Esophagus (tissue), 2 donors: ENCODE measurements at regions not wholly inside any gene's neighbourhood (a gene's known extent, or its start where the extent isn't known, plus 50 kb on each side); places are given as distances from the start of the nearest gene placed in this dataset.

Source experiments
- H3K27ac ChIP-seq, 2 donors: one replicate each; pipeline ENCODE4 v1.5.1; 2013; ENCODE audit warnings: low read depth in 2 of 2, mild to moderate bottlenecking in 2 of 2, inconsistent platforms in 1 of 2, low read length in 1 of 2, moderate library complexity in 1 of 2
- H3K27me3 ChIP-seq, 2 donors: one replicate each; pipeline ENCODE4 v1.6.1; 2013; ENCODE audit warnings: low read length in 2 of 2, control low read depth in 1 of 2, mild to moderate bottlenecking in 1 of 2; ENCODE audit not compliant: insufficient read depth in 2 of 2, control insufficient read depth in 1 of 2
- H3K36me3 ChIP-seq, 2 donors: one replicate each; pipeline ENCODE4 v1.6.1; 2013; ENCODE audit warnings: low read length in 1 of 2; ENCODE audit not compliant: control insufficient read depth in 2 of 2, insufficient read depth in 2 of 2
- H3K4me1 ChIP-seq, 2 donors: one replicate each; pipeline ENCODE4 v1.6.1; 2013; ENCODE audit warnings: low read length in 1 of 2; ENCODE audit not compliant: control insufficient read depth in 2 of 2, insufficient read depth in 2 of 2
- H3K4me3 ChIP-seq, 2 donors: one replicate each; pipeline ENCODE4 v1.5.1; 2013; ENCODE audit warnings: low read length in 2 of 2, mild to moderate bottlenecking in 2 of 2, low read depth in 1 of 2, moderate library complexity in 1 of 2
- H3K9me3 ChIP-seq, 2 donors: one replicate each; pipeline ENCODE4 v1.6.1; 2013; ENCODE audit warnings: mild to moderate bottlenecking in 2 of 2, low read depth in 1 of 2, low read length in 1 of 2, moderate library complexity in 1 of 2; ENCODE audit not compliant: control insufficient read depth in 2 of 2, insufficient read depth in 1 of 2
- WGBS, 2 donors: extraction: QIAGEN DNeasy Blood & Tissue Kit; methylation state at CpG; one replicate each; pipeline ENCODE4 v1.1.7; 2013; 5-methylcytosine and 5-hydroxymethylcytosine counted together
- donor health status: healthy with polysubstance abuse.
- donor health status: Bipolar disorder and iron deficiency.

GRCh38 chr19:28155265-28155664 is 1057.7 kb downstream of the UQCRFS1 start:
- WGBS, 2 donors = 87 to 95% methylated on average over 1 of the region's 1 CpG

DNA sequence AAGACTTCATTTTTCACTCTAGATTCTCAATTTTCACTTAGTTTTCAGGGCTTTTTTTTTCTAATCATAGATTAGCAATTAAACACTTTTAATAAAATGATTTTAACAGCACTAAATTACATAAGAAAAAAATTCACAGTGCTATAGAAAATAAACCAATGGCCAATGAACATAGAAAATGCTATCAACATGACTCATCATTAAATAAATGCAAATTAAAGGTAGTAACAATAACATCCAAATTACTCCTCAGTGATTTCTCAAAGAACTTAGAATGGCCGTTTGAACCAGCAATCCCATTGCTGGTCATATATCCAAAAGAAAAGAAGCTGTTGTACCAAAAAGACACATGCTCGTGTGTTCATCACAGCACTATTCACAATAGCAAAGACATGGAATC is 1058.9 kb downstream of the UQCRFS1 start:
- no peak overlapping the region for H3K27ac ChIP-seq
- 70 to 74% methylated on average over 2 of the region's 2 CpGs for WGBS, 2 donors
- H3K9me3 ChIP-seq = no peaks in the 10 kb centered on the region
- no peaks in the 10 kb centered on the region for H3K4me1 ChIP-seq
- H3K4me3 ChIP-seq = no peak overlapping the region
- H3K27me3 ChIP-seq = no peaks in the 10 kb centered on the region
- no peaks in the 10 kb centered on the region for H3K36me3 ChIP-seq

More at GRCh38 chr19:28155265-28155664, 1057.7 kb downstream of the UQCRFS1 start:
- H3K36me3 ChIP-seq = no peaks in the 10 kb centered on the region
- no peak overlapping the region for H3K27ac ChIP-seq
- no peaks in the 10 kb centered on the region for H3K9me3 ChIP-seq
- no peaks in the 10 kb centered on the region for H3K4me1 ChIP-seq
- H3K4me3 ChIP-seq = no peak overlapping the region
- no peaks in the 10 kb centered on the region for H3K27me3 ChIP-seq

DNA sequence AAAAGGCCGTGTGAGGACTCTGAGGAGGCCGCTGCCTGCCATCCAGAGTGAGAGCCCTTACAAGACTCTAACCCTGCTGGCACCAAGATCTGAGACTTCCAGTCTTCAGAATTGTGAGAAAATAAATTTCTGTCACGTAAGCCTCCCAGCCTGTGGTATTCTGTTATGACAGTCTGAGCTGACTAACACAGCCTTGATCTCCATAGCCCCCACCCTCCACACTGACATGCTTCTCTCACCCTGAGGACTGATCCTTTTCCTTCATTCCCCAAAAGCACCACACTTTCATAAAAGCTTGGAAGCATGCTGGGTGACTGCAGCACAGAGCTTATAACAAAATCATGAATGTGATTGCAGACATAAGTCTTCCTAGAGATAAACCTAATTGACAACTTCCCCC is 1059.8 kb downstream of the UQCRFS1 start:
- Histone ChIP-seq H3K36me3 (no peaks in the 10 kb centered on the region), H3K4me3 (no peak overlapping the region), H3K9me3 (no peaks in the 10 kb centered on the region), H3K27ac (no peak overlapping the region), H3K27me3 (no peaks in the 10 kb centered on the region), H3K4me1 (no peaks in the 10 kb centered on the region)
- 78 to 82% methylated on average over 3 of the region's 3 CpGs for WGBS, 2 donors

DNA sequence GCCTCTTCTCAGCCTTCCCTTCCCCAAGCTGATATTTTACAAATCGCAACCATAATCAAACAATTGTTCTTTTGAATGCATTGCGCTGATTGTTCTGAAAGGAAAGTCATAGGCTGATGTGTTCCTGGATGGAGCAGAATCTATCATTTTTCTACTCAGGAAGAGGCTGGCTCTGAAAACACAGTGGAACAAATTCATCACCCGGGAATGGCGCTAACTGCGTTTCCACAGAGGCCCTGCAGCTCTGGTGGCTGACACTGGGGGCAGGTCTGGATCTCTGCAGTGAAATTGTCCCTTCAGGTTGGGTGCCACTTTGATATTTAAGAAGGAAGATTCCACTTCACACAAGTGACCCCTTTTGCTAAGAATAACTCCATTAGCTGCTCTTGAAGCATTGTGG is 1060.8 kb downstream of the UQCRFS1 start:
- Histone ChIP-seq H3K9me3 (no peaks in the 10 kb centered on the region), H3K27ac (no peak overlapping the region), H3K4me1 (no peaks in the 10 kb centered on the region), H3K36me3 (no peaks in the 10 kb centered on the region), H3K4me3 (no peak overlapping the region), H3K27me3 (no peaks in the 10 kb centered on the region)
- 77 to 79% methylated on average over 5 of the region's 5 CpGs for WGBS, 2 donors

DNA sequence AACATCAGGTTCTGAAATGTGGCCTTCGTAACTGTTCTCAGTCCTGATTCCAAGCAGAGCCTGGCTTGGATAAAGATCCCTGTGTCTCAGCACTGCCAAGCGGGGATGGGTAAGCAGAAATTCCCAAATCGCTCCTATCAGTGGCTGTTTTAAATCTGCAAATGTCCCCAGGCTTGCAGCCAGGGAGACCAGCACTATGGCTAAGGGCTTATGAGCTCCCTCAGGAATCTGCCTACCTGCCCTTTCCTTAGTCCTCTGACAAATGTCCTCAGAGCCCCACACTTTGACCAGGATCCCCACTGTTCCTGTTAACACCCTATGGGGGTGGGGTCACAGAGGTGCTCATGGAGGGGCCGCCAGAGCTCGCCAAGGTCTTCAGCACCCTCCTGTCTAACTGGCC is 1062.8 kb downstream of the UQCRFS1 start:
- WGBS, 2 donors = 72 to 78% methylated on average over 5 of the region's 5 CpGs
- H3K9me3 ChIP-seq = peaks cover 0 to 5% of the 10 kb centered on the region in 2 donors

DNA sequence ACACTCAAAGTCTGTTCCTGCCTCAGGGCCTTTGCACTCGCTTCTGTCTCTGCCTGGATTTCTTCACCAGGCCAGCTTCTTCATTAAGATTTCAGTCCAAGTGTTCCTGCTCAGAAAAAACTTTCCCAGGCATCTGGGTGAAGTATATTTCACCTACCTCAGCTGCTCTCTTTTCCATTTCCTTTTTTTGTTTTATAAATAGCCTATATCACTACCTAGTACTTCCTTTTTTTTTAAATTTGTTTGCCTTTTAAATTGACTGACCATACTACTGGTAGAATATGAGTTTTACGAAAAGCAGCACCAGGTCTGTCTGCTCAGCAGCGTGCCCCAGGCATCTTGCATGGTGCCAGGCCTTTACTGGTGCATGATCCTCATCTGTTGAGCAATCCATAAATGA is 1064.4 kb downstream of the UQCRFS1 start:
- H3K36me3 ChIP-seq = no peaks in the 10 kb centered on the region
- peaks cover 0 to 5% of the 10 kb centered on the region in 2 donors for H3K9me3 ChIP-seq
- no peaks in the 10 kb centered on the region for H3K27me3 ChIP-seq
- no peak overlapping the region for H3K4me3 ChIP-seq
- H3K4me1 ChIP-seq = no peaks in the 10 kb centered on the region
- H3K27ac ChIP-seq = no peak overlapping the region
- WGBS, 2 donors = 62 to 67% methylated on average over 3 of the region's 3 CpGs

More for the DNA sequence above, 1062.8 kb downstream of the UQCRFS1 start:
- no peaks in the 10 kb centered on the region for H3K36me3 ChIP-seq
- H3K4me1 ChIP-seq = no peaks in the 10 kb centered on the region
- no peak overlapping the region for H3K27ac ChIP-seq
- no peak overlapping the region for H3K4me3 ChIP-seq
- H3K27me3 ChIP-seq = no peaks in the 10 kb centered on the region

DNA sequence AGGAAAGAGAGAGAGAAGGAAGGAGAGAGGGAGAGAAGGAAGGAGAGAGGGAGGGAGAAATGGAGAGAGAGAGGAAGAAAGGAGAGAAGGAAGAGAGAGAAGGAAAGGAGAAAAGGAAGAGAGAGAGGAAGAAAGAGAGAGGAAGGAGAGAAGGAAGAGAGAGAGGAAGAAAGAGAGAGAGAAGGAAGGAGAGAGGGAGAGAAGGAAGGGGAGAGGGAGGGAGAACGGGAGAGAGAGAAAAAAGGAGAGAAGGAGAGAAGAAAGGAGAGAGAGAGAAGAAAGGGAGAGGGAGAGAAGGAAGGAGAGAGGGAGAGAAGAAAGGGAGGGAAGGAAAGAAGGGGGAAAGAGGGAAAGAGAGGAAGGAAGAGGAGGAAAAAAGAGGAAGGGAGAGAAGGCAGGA is 1070.7 kb downstream of the UQCRFS1 start:
- 75 to 84% methylated on average over 1 of the region's 1 CpG for WGBS, 2 donors
- Histone ChIP-seq H3K27ac (no peak overlapping the region), H3K27me3 (no peaks in the 10 kb centered on the region)

DNA sequence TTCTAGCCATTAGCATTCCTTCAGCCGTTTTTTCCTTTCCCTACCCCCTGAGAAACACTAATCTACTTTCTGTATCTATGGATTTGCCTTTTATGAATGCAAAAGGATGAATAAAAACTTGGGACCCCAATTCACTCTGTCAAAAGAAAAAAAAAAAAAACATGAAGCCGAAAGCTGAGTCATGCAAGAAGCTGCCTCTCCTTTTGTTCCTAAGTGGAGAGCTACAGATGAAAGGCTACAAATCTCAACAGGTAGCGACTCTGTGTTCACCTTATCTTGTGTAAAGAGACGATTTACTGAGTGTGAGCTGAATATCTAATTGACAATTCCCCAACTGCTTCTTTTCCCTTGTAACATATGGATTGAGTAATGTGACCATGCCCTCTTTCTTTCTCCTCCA is 1072.8 kb downstream of the UQCRFS1 start:
- H3K4me3 ChIP-seq = no peak overlapping the region
- no peaks in the 10 kb centered on the region for H3K4me1 ChIP-seq
- no peaks in the 10 kb centered on the region for H3K36me3 ChIP-seq
- no peak overlapping the region for H3K27ac ChIP-seq
- WGBS, 2 donors = 35 to 47% methylated on average over 4 of the region's 4 CpGs
- no peaks in the 10 kb centered on the region for H3K27me3 ChIP-seq
- H3K9me3 ChIP-seq = peaks cover 0 to 8% of the 10 kb centered on the region in 2 donors

More for the DNA sequence above, 1070.7 kb downstream of the UQCRFS1 start:
- Histone ChIP-seq H3K36me3 (no peaks in the 10 kb centered on the region), H3K4me1 (no peaks in the 10 kb centered on the region), H3K9me3 (peaks cover 5 to 8% of the 10 kb centered on the region in 2 donors), H3K4me3 (no peak overlapping the region)

DNA sequence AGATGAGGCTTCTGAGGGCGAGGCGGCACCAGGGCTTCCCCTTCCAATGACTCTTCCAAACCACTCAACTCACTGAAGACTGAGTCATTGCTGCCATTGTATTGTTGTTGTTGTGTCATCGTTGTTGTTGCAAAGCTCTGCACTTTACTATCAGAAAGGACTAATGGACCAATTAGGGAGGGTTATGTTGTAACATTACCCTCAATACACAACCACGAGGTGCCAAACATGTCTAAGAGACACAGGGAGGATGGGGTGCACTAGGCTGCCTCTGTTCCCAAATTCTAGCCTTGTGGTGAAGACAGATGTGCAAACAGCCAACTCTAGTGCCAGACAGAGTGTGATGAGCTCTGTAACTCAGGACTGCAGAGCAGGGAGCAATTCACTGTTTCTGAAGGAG is 1075.2 kb downstream of the UQCRFS1 start:
- H3K4me3 ChIP-seq = no peak overlapping the region
- peaks cover 0 to 8% of the 10 kb centered on the region in 2 donors for H3K9me3 ChIP-seq
- no peak overlapping the region for H3K27ac ChIP-seq
- H3K27me3 ChIP-seq = no peaks in the 10 kb centered on the region
- H3K4me1 ChIP-seq = no peaks in the 10 kb centered on the region
- whole genome bisulfite sequencing, 2 donors = 75 to 83% methylated on average over 4 of the region's 4 CpGs
- H3K36me3 ChIP-seq = no peaks in the 10 kb centered on the region

DNA sequence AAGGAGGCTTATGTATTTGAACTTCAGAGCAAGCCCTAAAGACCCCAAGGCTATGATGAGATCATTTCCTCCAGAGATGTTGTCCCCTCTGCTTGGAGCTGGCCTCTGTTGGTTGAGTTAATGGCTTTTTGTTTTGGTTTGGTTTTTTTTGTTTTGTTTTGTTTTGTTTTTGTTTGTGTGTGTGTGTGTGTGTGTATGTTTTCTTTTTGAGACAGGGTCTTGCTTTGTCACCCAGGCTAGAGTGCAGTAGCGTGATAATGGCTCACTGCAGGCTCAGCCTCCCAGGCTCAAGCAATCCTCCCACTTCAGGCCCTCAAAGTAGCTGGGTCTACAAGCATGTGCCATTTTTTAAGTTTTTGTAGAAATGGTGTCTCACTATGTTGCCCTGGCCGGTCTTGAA is 1076.2 kb downstream of the UQCRFS1 start:
- H3K36me3 ChIP-seq = no peaks in the 10 kb centered on the region
- no peak overlapping the region for H3K27ac ChIP-seq
- peaks cover 0 to 8% of the 10 kb centered on the region in 2 donors for H3K9me3 ChIP-seq
- H3K27me3 ChIP-seq = no peaks in the 10 kb centered on the region
- H3K4me1 ChIP-seq = no peaks in the 10 kb centered on the region
- 53 to 58% methylated on average over 2 of the region's 2 CpGs for WGBS, 2 donors
- H3K4me3 ChIP-seq = no peak overlapping the region
